A673 (cell line): ENCODE measurements at regions not wholly inside any gene's neighbourhood (a gene's known extent, or its start where the extent isn't known, plus 50 kb on each side); places are given as distances from the start of the nearest gene placed in this dataset.

Experiments used
- BruUV-seq: library from RNA; stranded (reverse); fragments of 400-500 nt; replicated peaks from 2 replicates; lab custom pipeline; 2021; lab: Mats Ljungman, UMichigan
- CTCF ChIA-PET: fragments of 300-600 bp; sonication (Branson Sonifier 250); formaldehyde crosslinking; loops from one replicate; lab custom pipeline; 2022; ENCODE audit warnings: antibody characterized with exemption; lab: Charles Lee
- POLR2A ChIA-PET: fragments of 300-600 bp; sonication (Branson Sonifier 250); formaldehyde crosslinking; loops from one replicate; lab custom pipeline; 2022; ENCODE audit warnings: antibody characterized with exemption; ENCODE audit not compliant: low non-redundant PET; lab: Charles Lee
- DNase-seq: peaks from one replicate; pipeline ENCODE4 v3.0.0-alpha.2; 2015; ENCODE audit warnings: low spot score
- H3K27ac ChIP-seq: fragments of 200-600 bp; sonication (generic); 2 replicates; pipeline ENCODE4 v1.5.1; 2016; ENCODE audit warnings: mixed run types, low read depth, mild to moderate bottlenecking, mixed read lengths, antibody characterized with exemption, low read length; ENCODE audit not compliant: poor library complexity, severe bottlenecking
- H3K27me3 ChIP-seq: fragments of 200-600 bp; sonication (generic); replicated peaks from 2 replicates; pipeline ENCODE4 v1.6.1; 2017; ENCODE audit warnings: mixed run types, low read depth, mild to moderate bottlenecking, mixed read lengths, antibody characterized with exemption, low read length; ENCODE audit not compliant: insufficient read depth, poor library complexity
- H3K36me3 ChIP-seq: fragments of 200-600 bp; sonication (generic); 2 replicates; pipeline ENCODE4 v1.6.1; 2016; ENCODE audit warnings: mixed run types, mild to moderate bottlenecking, mixed read lengths, antibody characterized with exemption, low read length; ENCODE audit not compliant: insufficient read depth, poor library complexity, severe bottlenecking
- H3K4me1 ChIP-seq: fragments of 200-600 bp; sonication (generic); 2 replicates; pipeline ENCODE4 v1.6.1; 2017; ENCODE audit warnings: mixed run types, mild to moderate bottlenecking, mixed read lengths, antibody characterized with exemption, low read length; ENCODE audit not compliant: insufficient read depth, poor library complexity, severe bottlenecking
- H3K4me3 ChIP-seq: fragments of 200-600 bp; sonication (generic); 2 replicates; pipeline ENCODE4 v1.5.1; 2016; ENCODE audit warnings: low read depth, mixed run types, mild to moderate bottlenecking, mixed read lengths, low read length; ENCODE audit not compliant: poor library complexity, severe bottlenecking
- H3K9me3 ChIP-seq: fragments of 200-600 bp; sonication (generic); 2 replicates; pipeline ENCODE4 v1.6.1; 2016; ENCODE audit warnings: mixed run types, low read depth, mild to moderate bottlenecking, mixed read lengths, antibody characterized with exemption, low read length; ENCODE audit not compliant: poor library complexity, severe bottlenecking
- CTCF ChIP-seq: fragments of 300-800, 200-600 bp; sonication (generic); conservative IDR thresholded peaks from 2 replicates; pipeline ENCODE4 v1.5.1; 2017; ENCODE audit warnings: low read depth, mild to moderate bottlenecking, antibody characterized with exemption, low read length, moderate library complexity, mixed read lengths
- EZH2 ChIP-seq: fragments of 200-600 bp; sonication (generic); IDR thresholded peaks from 2 replicates; pipeline ENCODE4 v1.6.1; 2017; ENCODE audit warnings: borderline replicate concordance, low read depth, mild to moderate bottlenecking, mixed read lengths, antibody characterized with exemption, low read length; ENCODE audit not compliant: poor library complexity, severe bottlenecking
- intact Hi-C: fragments of 100-400 bp; cut with micrococcal nuclease; formaldehyde crosslinking; loops from one replicate; pipeline ENCODE4 v1.10.0; 2022; ENCODE audit not compliant: unreplicated experiment

- DNase-seq = no peak
- Histone ChIP-seq H3K4me3 (no peak overlapping the region), H3K36me3 (no peaks in the 10 kb centered on the region), H3K9me3 (peaks cover 18% of the 10 kb centered on the region), H3K27ac (no peak overlapping the region), H3K4me1 (no peaks in the 10 kb centered on the region), H3K27me3 (no peaks in the 10 kb centered on the region)
- POLR2A ChIA-PET = no interaction called here
- TF ChIP-seq EZH2 = no peak
- CTCF ChIA-PET = no interaction called here
- no TSS peak for BruUV-seq
- intact Hi-C loops = no loop called here
Measured at GRCh38 chr6:164442572-164442971, 866.8 kb downstream of the C6orf118 start.

- intact Hi-C loops = no loop called here
- no TSS peak for BruUV-seq
- Histone ChIP-seq H3K4me3 (no peak overlapping the region), H3K36me3 (no peaks in the 10 kb centered on the region), H3K27me3 (no peaks in the 10 kb centered on the region), H3K4me1 (no peaks in the 10 kb centered on the region), H3K27ac (no peak overlapping the region), H3K9me3 (peaks cover 23% of the 10 kb centered on the region)
- DNase-seq = no peak
- CTCF ChIA-PET = no interaction called here
- TF ChIP-seq EZH2 (no peak), CTCF (no peak)
- POLR2A ChIA-PET = no interaction called here
Measured at GRCh38 chr6:164439331-164439730, 870.1 kb downstream of the C6orf118 start.

- intact Hi-C loops = no loop called here
- H3K27ac ChIP-seq = no peak overlapping the region
- POLR2A ChIA-PET = no interaction called here
- TF ChIP-seq CTCF (no peak), EZH2 (no peak)
- H3K27me3 ChIP-seq = no peaks in the 10 kb centered on the region
- DNase-seq = no peak
- no peak overlapping the region for H3K4me3 ChIP-seq
- CTCF ChIA-PET = no interaction called here
- H3K4me1 ChIP-seq = no peaks in the 10 kb centered on the region
- H3K9me3 ChIP-seq = peaks cover 15% of the 10 kb centered on the region
- H3K36me3 ChIP-seq = no peaks in the 10 kb centered on the region
- no TSS peak for BruUV-seq
Measured at GRCh38 chr6:164436976-164437375, 872.4 kb downstream of the C6orf118 start.

GRCh38 chr6:164427728-164428402 is 881.5 kb downstream of the C6orf118 start:
- no TSS peak for BruUV-seq
- no peak overlapping the region for H3K4me3 ChIP-seq
- no peak for DNase-seq
- H3K4me1 ChIP-seq = no peaks in the 10 kb centered on the region
- no peak overlapping the region for H3K27ac ChIP-seq
- no peaks in the 10 kb centered on the region for H3K27me3 ChIP-seq
- H3K9me3 ChIP-seq = peaks cover 8% of the 10 kb centered on the region
- intact Hi-C loops = no loop called here
- ChIA-PET CTCF (no interaction called here), POLR2A (no interaction called here)
- TF ChIP-seq EZH2 (no peak), CTCF (no peak)
- H3K36me3 ChIP-seq = no peaks in the 10 kb centered on the region
